RCC 7860 (cell line): ENCODE measurements at regions not wholly inside any gene's neighbourhood (a gene's known extent, or its start where the extent isn't known, plus 50 kb on each side); places are given as distances from the start of the nearest gene placed in this dataset.
A peak's percentile ranks its signal among the peaks of the same experiment; 100 is the strongest.

ENCODE experiments used
- DNase-seq: peaks from one replicate; pipeline ENCODE4 v3.0.0-alpha.2; 2015; ENCODE audit warnings: low spot score
- FAIRE-seq: peaks from 2 replicates; lab custom pipeline; 2012; peaks lifted over from hg19 to GRCh38; lab: Jason Lieb, UNC

DNA sequence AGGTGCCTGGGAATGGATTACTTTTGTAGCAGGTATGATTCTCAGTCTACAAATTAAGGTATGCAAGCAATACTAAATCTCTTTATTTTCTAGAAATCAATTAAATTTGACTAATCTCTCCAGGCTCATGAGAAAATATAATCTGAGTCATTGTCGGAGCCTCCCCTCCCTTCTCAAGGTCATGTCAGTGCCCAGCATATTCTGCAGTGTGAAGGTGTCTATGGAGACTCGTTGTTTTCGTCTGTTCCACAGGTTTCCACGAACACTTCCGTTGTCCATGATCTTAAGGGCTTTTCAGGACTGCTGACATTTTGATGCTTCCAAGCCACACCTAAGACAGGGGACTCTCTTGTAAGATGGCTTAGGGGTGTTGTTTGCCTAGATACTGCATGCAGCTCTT is 56.6 kb upstream of the SCOC start:
- DNase-seq, result no peak
- no peak for FAIRE-seq

DNA sequence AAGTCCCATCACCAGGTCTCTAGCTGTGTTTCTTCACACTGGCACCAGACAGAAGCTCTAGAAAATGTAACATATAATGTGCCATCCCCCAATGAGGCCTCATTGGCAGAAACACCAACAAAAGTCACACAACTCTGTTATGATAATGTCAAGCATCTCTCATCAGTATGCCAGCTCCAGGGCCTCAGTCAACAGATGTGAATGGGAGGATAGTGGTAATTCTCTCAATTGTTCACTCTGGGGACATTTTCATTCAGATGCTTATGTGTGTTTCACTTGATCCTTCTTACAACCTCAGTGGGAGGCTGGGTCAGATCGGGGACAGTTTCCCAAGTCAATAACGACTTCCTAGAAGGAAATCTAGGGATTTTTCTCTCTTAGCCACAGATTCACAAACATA is 57.5 kb upstream of the SCOC start:
- FAIRE-seq, result no peak
- no peak for DNase-seq

DNA sequence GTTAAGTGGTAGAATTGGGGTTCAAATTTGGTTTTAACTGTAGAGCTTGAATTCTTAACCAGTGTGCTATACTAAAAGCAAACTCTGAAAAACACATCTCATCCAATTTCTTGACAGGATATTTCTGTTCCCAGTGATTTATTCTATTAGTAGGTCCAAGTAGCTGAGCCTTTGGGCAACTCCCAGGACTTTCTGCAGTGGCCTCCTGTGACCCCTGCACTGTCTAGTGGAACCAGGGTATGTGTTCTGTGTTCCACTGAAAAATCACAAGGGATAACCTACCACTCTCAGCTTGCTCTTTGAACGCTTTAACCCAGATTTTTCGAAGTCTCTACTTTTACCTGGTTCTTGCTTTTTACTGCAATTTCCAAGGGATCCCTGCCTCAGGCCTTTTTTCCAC is 58.0 kb upstream of the SCOC start:
- FAIRE-seq (no peak), DNase-seq (no peak)

DNA sequence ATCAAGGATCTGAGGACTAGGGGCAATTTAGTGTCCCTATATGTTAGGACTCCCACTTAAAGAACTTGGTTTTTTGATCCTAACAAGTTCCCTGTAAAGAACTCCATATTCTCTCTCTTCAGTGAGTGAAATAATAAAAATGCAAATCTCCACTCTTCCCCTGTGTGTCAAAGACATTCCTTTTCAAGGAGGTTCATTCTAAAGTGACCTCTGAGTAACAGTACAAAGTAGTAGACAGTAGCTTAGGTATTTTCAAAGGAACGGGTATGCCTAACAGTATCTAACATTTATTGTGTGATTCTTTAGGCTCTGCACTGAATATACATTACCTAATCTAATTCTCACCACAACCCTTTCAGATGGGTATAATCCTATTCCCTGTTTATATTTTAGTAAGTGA is 58.4 kb upstream of the SCOC start:
- FAIRE-seq, result no peak
- no peak for DNase-seq

DNA sequence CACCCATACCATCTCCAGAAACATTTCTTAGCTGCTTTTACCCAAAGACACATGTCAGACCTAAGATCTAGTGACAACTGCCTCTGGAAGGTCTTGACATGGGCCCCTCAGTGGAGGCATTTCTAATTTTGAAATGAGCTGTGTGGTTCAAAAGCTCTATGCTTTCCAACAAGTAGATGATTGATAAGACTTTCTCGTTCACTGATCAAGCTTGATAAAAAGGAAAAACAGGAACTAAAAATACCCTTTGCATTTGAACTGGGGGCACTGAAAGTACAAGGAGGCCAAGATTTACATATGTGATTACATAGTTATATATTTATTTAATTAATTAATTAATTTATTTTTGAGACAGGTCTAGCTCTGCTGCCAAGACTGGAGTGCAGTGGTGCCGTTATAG is 61.3 kb upstream of the SCOC start:
- FAIRE-seq (no peak), DNase-seq (no peak)

DNA sequence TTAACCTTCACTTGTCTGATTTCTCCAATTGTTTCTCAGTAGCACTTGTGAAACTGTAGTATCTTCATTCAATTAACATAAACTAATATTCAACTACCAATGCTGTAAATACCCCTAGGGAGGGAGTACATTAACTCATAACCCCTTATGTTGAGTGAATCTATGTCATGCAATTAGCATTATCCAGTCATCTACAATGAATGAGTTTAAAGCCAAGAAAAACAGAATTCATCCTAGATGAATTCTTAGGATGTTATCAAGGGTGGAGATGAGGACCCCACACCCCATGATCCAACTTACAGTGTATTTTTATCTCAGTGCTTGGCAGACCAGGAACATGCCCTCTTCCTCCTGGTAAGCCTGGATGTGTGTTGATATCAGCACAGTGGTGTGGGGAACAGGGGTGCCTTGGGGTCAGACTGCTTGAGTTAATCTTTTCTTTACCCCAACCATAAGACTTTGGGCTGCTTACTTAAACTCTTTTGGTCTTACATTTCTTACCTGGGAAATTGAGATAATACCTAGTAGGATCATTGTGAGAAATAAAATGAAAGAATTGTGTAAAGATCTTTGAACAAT is 62.1 kb upstream of the SCOC start:
- FAIRE-seq, result no peak
- no peak for DNase-seq

DNA sequence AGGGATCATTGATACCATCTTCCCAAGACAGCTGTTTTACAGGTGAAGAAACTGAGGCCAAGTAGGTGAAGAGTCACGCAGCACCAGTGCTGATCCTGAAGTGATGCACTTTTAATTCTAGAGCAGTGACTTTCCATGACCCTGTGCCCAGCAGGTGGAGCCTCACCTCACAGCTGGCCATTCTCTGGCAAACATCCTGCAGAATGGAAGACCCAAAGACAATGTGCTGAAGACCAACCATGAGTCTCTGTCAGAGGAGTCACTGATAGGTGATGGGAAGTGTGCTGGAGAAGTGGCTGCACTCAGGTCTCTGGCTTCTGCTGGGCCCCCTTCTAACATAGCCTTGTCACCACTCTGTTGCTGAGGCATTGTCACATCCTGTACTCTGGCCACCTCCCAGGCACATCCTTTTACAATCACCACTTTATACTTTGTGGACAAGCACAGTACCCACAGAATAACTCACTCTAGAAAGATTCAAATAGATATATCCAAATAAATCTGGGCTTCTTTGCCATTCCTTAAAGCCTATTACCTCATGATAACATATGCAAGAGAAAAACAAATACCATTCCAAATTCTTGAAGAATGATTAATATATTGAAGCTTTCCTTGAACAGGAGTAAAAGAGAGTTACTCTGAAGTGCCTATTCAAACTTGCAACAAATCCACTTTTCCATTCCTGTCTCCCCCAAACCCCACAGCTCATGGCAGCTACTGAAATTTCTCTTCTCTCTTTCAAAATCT is 64.1 kb upstream of the SCOC start:
- FAIRE-seq (no peak), DNase-seq (no peak)

DNA sequence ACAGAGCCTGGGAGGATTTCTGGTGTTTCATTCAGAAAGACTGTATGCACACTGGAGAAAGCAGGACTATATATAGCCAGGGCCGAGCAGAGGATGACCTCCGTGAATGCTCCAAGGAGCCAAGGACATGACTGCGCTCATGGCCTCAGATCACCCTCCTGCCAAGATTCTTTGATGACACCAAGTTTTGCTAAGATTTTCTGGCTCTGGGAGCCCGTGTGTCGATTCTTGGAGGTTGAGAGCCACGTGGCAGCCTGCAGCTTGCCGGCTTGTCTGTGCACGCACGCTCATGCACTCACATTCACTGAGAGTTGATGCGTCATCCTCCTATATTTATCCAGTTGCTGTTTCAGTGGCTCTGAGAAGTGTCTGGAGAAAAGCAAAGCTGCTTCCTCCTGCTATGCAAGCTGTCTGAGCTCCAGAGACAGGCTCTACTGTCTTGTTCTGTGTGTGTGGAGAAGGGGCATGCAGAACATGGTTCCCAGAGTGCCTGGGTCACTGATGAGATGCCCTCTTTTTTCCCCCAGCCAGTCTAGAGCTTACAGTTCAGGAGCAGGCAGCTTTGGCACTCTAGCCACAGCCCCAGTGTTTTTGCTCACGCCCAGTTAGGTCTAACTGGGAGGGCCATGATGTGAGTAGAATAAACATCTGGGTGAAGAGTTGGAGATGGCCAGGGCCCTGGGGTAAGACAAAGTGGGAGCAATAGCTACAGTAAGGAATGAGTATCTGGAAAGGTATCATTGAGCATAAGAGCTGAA is 64.9 kb upstream of the SCOC start:
- DNase-seq, result peak; percentile 11

DNA sequence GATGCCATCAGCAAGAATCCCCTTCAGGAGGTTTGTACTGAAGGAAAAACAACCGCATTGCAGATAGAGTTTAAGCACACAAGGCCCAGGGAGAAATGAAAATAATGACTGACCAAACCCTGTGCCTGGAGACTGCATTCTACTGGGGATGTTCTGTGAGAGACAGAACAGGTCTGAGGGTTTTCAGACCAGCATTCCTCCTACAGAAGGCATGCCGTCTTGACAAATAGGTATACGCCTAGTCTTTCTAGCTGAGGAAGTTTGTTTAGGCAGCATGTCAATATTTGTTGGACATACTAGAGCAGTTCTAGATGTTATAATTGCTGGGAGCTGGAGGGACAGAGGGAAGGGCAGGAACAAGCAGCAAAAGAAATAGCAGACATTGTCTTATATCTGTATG is 68.4 kb upstream of the SCOC start:
- DNase-seq (no peak), FAIRE-seq (no peak)

More for the DNA sequence above, 64.9 kb upstream of the SCOC start:
- FAIRE-seq, result no peak

DNA sequence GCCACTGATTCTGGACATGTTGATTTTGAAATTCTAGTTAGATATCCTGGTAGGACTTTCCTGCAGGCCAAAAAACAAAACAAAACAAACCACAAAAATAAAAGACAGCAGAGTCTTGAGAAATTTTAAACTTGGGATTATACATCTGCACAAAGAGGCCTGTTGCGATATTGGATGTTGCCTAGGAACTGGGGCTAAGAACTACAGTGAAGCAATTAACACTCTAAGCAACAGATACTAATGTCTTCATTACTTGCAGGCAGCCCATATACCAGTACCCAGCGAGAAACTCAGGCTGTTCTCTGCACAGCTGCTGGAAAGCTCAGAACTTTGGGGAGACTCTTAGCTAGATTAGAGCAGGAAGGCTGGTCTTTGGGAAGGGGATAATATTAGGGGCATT is 69.1 kb upstream of the SCOC start:
- FAIRE-seq, result no peak
- DNase-seq, result no peak

DNA sequence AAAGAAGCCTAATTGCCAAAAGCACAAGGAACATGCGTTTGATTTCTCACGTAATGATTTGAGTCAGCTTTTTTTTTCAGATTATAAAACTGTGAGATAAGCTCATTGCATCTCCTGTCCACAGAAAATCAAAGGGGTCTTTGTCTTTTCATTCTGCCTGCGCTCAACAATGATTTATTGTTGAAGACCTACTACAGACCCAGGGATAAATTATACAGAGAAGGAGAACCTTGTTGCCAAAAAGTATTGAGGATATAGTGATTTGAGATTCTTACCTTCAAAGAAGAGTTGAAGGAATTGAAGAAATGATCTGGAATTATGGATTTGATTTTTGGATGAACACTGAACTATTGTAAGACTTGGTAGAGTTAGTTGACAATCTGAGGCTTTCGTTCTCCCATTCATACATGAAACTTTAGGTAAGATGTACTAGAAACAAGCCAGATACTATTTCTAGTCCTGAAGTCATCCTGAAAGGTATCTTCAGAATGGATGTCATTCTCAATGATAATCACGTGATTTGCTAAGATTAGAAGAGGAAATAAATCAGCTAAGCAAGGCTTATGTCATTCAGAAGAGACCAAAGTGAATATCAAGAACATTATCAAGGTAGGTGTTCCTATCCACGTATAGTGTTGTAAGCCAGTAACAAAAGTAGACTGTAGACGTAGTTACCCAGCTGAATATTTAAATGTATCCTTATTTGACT is 71.1 kb upstream of the SCOC start:
- DNase-seq, result no peak

DNA sequence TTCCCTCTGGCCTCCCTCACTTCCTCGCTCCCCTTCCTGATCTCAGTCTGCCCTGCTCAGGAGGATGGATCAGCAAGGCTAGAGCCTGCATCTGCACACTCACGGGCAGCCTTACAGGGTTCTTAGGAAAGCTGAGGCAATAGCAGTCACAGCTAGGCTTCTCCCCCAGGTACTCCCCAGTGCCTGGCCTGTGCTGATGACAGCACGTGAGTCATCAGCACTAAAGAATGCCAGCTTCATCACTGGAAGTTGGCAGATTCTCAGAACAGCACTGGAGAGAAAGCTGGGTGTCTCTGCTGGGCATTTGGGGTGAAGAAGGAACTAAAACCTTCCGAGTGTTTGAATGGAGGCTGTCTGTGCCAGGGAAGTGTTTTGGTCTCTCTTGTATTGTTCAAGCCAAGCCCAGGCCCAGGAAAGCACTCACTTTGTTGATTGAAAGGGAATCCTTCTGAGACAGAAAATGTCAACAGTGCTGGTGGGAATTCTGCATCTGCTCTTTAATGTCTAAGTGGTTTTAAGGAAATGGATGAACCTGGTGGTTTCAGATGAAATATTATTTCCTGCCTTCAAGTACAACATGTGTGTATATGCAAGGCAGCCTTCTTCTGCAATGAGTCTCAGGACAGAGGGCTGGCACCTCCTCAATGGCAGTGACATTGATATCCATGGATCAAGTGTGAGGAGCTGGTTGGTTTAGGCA is 73.0 kb upstream of the SCOC start:
- DNase-seq (peak; percentile 45), FAIRE-seq (no peak)

More for the DNA sequence above, 71.1 kb upstream of the SCOC start:
- no peak for FAIRE-seq

DNA sequence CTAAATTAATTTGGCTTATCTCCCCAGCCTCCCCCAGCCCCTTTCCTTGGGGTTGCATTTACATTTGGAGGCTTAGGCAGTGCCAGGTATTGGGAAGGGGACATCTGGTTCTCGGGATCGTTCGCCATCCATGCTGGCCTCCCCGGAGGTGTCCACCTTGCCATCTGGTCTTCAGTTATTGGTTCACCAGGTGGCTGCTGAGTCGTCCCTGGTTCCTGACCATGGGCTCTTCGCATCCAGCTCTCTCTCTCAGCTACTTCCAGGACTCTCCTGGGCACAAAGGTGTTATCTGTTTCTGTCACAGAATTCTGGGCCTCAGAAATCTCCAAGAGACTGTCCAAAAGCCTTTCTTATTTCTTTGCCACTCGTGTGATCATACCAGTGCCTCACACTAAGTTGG is 75.4 kb upstream of the SCOC start:
- no peak for FAIRE-seq
- DNase-seq, result no peak

DNA sequence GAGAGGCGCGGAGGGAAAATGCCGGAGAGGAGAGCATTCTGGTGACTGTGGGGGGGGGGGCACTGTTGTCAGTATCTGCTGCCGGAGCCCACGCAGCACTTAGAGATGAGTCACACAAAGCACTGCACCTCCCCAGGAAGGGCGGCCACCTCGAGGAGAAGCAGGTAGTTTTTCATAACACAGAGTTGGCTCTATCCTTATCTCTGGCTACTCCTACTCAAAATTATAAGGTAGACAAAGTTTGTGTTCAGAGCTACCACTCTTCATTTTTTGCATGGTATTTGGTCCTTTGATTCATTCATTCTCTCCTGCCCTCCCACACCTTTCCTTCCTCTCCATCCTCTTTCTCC is 76.2 kb upstream of the SCOC start:
- no peak for DNase-seq
- FAIRE-seq, result no peak

DNA sequence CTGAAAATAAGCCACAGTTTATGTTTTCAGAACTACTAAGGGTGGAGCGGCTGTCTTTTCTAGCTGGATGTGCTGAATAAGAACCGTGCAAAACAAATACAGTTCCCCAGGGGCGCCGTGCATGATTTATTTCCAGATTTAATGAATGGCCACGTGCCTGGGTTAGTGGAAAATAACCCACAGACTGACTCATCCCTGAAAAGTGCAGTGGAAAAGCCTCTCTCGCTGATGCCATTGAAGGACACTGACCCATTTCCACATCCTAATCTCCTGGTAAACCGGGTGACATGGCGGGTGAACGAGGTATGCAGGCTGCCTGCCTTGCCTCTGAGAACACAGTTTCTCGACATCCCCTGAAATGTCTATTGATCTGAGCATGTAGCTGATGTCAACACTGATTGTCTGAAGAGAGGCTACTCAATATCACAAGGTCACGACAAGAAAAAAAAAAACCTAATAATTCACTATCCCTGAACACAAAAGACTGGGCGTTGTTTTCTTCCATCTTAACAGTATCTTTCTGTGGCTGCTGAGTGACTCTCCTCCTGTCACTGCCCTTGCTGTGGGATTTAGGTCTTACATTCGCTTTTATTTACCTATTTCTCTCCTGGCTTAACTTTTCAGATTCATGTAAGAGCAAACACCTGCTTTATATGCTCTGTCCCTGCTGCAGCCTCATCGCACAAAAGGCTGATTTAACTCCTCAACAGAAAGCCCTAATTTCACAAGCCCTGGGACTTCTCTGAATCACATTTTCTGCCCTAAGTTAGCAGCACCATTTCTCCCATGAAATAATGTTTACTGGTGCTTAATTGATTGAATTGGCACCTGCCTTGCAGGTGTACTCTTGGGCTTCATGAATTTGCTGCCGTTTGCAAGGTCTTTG is 76.9 kb upstream of the SCOC start:
- FAIRE-seq (peak; percentile 63), DNase-seq (peak; percentile 60)

DNA sequence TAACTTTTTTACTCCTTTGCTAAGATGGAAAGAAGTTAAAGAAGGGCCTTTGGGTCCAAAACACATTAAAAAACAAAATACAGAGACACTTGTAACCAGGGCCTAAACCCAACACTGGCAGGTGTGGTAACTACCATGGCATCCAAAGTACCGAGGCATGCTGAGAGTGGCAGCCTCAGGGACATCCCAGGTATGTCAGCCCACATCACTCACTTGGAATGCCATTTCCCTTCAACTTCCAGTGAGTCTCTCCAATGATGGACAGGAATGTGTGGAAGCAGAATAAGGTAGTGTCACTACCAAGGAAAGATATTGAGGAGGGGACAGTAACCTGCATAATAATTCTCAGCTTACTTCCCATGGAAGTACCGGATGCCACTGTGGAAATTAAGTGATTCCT is 79.5 kb upstream of the SCOC start:
- DNase-seq (no peak), FAIRE-seq (no peak)

DNA sequence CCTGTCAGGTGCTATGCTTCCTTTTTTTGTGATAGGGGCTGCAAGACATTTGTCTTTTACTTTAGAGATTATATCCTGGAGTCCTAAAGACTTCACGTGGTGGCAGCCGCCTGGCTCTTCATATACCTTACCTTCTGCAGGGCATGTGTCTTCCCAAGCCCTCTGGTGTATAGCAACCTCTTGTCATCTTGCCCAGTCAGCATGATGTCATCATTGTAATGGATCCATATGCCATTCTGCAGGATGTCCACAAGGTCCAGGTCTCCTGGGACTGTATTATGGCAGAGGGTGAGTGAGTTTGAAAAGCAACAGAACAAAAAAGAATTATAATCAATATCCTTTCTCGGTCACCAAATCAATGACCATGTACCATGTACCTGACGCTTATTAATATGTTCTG is 82.2 kb upstream of the SCOC start:
- DNase-seq (no peak), FAIRE-seq (no peak)

DNA sequence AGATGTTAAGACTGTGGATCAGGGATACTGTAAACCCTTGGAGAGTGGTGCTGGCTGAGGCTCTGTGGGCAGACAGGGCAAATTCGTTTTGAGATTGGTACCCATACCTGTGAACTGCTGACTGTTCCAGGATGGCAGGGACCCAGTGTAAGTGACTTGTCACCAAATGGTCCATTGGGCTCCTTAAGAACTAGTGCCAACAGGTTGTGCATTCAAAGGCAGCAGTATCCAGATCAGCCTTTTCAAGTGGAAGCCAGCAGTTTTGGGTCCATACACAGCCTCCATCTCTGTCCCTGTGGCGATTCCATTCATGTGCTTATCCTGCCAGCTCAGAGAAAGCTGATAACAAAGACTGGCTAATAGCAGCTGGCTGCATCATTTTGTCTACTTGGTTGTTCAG is 84.0 kb upstream of the SCOC start:
- DNase-seq (no peak), FAIRE-seq (no peak)

DNA sequence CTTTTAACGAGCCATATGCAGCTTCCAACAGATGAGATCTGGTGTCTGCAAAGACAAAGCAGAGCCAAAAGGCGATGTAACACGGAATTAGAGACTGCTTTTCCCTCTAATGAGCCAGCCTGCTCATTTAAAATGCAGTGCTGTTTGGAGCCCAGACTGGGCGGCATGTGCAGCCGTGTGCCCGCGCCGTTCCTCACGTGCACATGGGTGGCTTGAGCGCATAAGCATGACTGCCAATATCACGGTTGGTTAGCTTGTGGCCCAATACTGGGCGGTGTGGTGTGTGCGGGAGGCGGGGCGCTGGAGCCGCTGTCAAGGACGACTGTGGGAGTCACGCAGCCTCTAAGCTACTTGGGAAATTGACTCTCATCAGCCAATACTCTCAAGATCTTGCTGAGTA is 87.0 kb upstream of the SCOC start:
- FAIRE-seq, result no peak
- DNase-seq, result no peak

DNA sequence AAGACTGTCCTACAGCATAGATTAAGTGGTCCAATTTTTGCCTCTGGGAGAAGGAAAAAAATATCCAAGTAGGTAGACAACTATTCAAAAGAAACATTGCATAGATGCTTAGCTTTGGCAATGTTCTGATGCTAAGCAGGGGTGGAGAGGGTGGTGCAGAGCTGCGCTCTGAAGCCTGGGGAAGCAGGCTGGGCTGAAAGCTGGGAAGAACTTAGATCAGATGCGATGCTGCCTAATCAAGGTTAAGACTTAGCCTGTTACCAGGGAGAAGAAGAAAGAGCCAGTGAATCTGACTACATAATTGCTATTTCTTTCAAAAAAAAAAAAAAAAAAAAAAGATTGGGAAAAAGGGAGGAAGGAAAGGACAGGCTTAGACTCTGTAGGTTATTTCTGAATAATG is 89.0 kb upstream of the SCOC start:
- DNase-seq (no peak), FAIRE-seq (no peak)
